Karpas-422 (cell line): ENCODE measurements at regions not wholly inside any gene's neighbourhood (a gene's known extent, or its start where the extent isn't known, plus 50 kb on each side); places are given as distances from the start of the nearest gene placed in this dataset.

Experiments used
- DNase-seq: peaks from one replicate; pipeline ENCODE4 v3.0.0-alpha.2; 2015
- H2AFZ ChIP-seq: fragments of 200-600 bp; sonication (generic); 2 replicates; pipeline ENCODE4 v1.6.1; 2014; ENCODE audit warnings: antibody characterized with exemption, low read length, mixed read lengths
- H3K27ac ChIP-seq: fragments of 200-600 bp; sonication (generic); 2 replicates; pipeline ENCODE4 v1.5.1; 2014; ENCODE audit warnings: mild to moderate bottlenecking, low read length, moderate library complexity
- H3K27me3 ChIP-seq: fragments of 200-600 bp; sonication (generic); 2 replicates; pipeline ENCODE4 v1.6.1; 2014; ENCODE audit warnings: low read length, mixed read lengths
- H3K36me3 ChIP-seq: fragments of 200-600 bp; sonication (generic); 2 replicates; pipeline ENCODE4 v1.6.1; 2014; ENCODE audit warnings: low read length, mixed read lengths; ENCODE audit not compliant: insufficient read depth
- H3K4me1 ChIP-seq: fragments of 200-600 bp; sonication (generic); 2 replicates; pipeline ENCODE4 v1.6.1; 2014; ENCODE audit warnings: mild to moderate bottlenecking, low read length, mixed read lengths
- H3K4me2 ChIP-seq: fragments of 200-600 bp; sonication (generic); 2 replicates; pipeline ENCODE4 v1.6.1; 2014; ENCODE audit warnings: low read length, low read depth, mild to moderate bottlenecking; ENCODE audit not compliant: poor library complexity, severe bottlenecking
- H3K4me3 ChIP-seq: fragments of 200-600 bp; sonication (generic); 2 replicates; pipeline ENCODE4 v1.5.1; 2014; ENCODE audit warnings: mild to moderate bottlenecking, antibody characterized with exemption, low read length, mixed read lengths
- H3K79me2 ChIP-seq: fragments of 200-600 bp; sonication (generic); 2 replicates; pipeline ENCODE4 v1.6.1; 2014; ENCODE audit warnings: mild to moderate bottlenecking, low read length, mixed read lengths
- H3K9ac ChIP-seq: fragments of 200-600 bp; sonication (generic); 2 replicates; pipeline ENCODE4 v1.6.0; 2014; ENCODE audit warnings: low read length
- H3K9me2 ChIP-seq: fragments of 200-600 bp; sonication (generic), shearing (Covaris generic); replicated peaks from 2 replicates; pipeline ENCODE4 v1.6.0; 2014; ENCODE audit warnings: mild to moderate bottlenecking, low read length, moderate library complexity; ENCODE audit not compliant: insufficient read depth
- H3K9me3 ChIP-seq: fragments of 300-700, 200-600 bp; sonication (generic); 2 replicates; pipeline ENCODE4 v1.6.1; 2014; ENCODE audit warnings: low read length, mixed read lengths
- H4K20me1 ChIP-seq: fragments of 200-600 bp; sonication (generic); 2 replicates; pipeline ENCODE4 v1.6.1; 2014; ENCODE audit warnings: mild to moderate bottlenecking, antibody characterized with exemption, low read length, low read depth; ENCODE audit not compliant: insufficient read depth

DNA sequence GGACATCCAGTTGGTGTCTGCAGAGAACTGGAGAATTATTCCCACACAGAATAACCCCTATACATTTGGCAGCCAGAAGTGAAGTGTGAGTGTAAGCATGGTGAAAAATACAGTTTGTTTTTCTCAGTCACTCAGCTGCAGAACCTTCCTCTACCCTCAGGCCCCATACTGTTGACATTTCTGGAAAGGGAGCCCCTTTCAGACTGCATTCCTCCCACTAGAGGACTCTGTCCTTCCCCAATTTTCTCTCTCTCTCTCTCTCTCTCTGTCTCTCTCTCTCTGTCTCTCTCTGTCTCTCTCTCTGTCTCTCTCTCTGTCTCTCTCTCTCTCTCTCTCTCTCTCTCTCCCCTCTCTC lies 86.8 kb upstream of the STEAP1B start:
- DNase-seq, result no peak
- Histone ChIP-seq H3K36me3 (no peaks in the 10 kb centered on the region), H3K9ac (no peak overlapping the region), H3K79me2 (no peaks in the 10 kb centered on the region), H3K4me2 (no peak overlapping the region), H3K4me1 (peaks cover 10% of the 10 kb centered on the region), H3K27ac (no peak overlapping the region), H3K27me3 (no peaks in the 10 kb centered on the region), H3K9me3 (no peaks in the 10 kb centered on the region), H3K4me3 (no peak overlapping the region), H3K9me2 (no peaks in the 10 kb centered on the region), H2AFZ (no peak overlapping the region), H4K20me1 (no peaks in the 10 kb centered on the region)

DNA sequence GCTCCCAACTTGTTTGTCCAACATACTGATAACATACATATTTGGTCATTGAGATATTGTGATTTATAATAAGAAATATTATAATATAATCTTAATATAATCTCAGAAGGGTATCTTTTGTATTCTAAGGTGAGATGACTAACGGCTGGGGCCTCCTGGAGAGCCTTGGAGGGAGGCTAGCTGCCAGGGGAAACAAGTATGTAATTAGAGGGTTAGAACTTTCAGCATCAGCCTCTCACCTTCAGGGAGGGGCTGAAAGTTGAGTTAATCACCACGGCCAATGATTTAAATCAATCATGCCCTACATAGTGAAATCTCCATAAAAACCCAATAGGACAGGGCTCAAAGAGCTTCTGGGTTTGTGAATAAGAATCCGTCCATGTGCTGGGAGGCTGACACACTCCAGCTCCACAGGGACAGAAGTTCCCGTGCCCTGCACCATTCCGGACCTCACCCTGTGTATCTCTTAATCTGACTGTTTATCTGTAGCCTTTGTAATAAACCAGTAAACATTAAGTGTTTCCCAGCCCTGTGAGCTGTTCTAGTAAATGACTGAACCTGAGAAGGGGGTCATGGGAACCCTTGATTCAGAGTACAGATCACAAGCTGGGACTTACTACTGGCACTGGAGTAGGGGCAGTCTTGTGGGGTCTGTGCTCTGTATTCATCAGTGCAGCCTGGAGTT lies 86.3 kb upstream of the STEAP1B start:
- no peak overlapping the region for H3K27ac ChIP-seq
- H3K9ac ChIP-seq, result no peak overlapping the region
- no peaks in the 10 kb centered on the region for H3K27me3 ChIP-seq
- H2AFZ ChIP-seq, result no peak overlapping the region
- H3K36me3 ChIP-seq, result no peaks in the 10 kb centered on the region
- no peak overlapping the region for H3K4me2 ChIP-seq
- H3K79me2 ChIP-seq, result no peaks in the 10 kb centered on the region
- peaks cover 10% of the 10 kb centered on the region for H3K4me1 ChIP-seq
- DNase-seq, result no peak
- H3K9me2 ChIP-seq, result no peaks in the 10 kb centered on the region
- H3K4me3 ChIP-seq, result no peak overlapping the region
- no peaks in the 10 kb centered on the region for H3K9me3 ChIP-seq
- H4K20me1 ChIP-seq, result no peaks in the 10 kb centered on the region

DNA sequence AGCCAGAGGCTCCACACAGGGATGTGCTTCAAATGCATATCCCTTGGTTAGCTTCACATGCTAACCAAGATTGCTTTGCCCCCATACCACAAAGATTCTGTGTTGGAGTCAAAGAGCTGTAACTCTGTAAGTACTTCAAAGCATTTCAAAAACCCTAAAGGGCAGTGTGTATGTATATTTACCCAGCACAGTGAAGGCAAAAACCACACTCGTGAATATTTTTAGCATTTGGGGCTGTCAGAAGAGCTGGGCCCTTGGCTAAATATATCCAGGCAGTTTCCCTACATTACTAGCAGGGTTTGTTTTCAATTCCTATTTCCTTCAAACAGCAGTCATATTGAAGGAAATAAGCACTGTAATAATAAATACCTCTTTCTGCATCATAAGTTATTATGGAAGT lies 84.2 kb upstream of the STEAP1B start:
- Histone ChIP-seq H3K9me2 (no peaks in the 10 kb centered on the region), H3K27ac (no peak overlapping the region), H3K9ac (no peak overlapping the region), H3K4me1 (peaks cover 10% of the 10 kb centered on the region), H3K9me3 (no peaks in the 10 kb centered on the region), H4K20me1 (no peaks in the 10 kb centered on the region), H3K27me3 (no peaks in the 10 kb centered on the region), H2AFZ (no peak overlapping the region), H3K79me2 (no peaks in the 10 kb centered on the region), H3K36me3 (no peaks in the 10 kb centered on the region), H3K4me2 (no peak overlapping the region), H3K4me3 (no peak overlapping the region)
- DNase-seq, result no peak

DNA sequence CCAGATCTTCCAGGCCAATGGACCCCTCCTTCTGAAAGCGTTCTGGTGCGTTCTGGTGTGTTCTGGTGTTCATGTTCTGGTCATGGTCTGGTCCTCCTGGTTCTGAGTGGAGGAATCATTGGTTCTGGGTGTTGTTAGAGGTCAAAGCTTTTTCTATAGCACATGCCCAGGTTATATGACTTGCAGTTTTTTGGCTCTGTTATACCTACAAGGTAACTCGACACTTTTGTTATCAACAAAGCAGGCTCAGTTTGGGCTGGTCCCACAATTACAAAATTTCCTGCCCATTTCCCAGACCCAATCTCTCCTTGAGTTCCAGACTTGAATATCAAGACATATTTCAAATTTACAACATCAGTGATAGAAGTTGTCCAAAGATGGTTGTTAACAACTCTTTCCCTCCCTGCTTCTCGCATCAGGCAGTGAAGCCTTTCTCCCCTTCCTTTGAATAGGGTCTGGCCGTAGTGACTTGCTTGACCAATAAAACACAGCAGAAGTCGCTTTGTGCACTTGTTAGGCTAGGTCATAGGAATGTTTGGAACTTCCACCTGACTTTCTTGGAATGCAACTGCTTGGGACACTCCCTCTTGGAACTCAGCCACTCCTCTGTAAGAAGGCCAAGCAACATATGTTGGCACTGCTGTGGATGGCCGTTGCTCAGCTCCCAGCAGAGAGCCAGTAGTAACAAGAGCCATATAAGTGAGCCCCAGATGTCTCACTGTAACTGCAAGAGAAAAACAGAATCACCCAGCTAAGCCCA lies 83.1 kb upstream of the STEAP1B start:
- peaks cover 12% of the 10 kb centered on the region for H3K4me1 ChIP-seq
- no peak for DNase-seq
- H3K27me3 ChIP-seq, result no peaks in the 10 kb centered on the region
- no peaks in the 10 kb centered on the region for H3K36me3 ChIP-seq
- no peaks in the 10 kb centered on the region for H4K20me1 ChIP-seq
- no peak overlapping the region for H2AFZ ChIP-seq
- no peak overlapping the region for H3K4me3 ChIP-seq
- no peaks in the 10 kb centered on the region for H3K9me2 ChIP-seq
- H3K4me2 ChIP-seq, result no peak overlapping the region
- H3K9me3 ChIP-seq, result no peaks in the 10 kb centered on the region
- H3K9ac ChIP-seq, result no peak overlapping the region
- no peaks in the 10 kb centered on the region for H3K79me2 ChIP-seq
- H3K27ac ChIP-seq, result no peak overlapping the region

DNA sequence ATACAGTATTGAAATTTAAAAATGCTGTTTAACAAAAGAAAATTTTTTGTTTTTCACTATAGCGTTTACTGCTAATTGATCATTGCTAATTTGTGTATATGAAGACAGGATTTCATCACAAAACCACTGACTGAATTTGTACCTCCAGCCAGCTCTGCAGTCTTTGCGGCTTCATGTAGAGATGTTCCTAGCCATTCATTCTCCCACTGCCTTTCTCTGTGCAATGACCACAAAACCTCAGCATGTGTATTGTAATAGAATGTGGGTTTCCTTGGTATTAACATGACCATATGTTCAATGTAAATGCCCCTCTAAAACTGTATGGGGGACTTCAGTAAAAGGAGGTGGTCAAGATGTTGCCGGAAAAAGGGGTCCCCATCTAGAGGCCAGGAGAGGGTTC lies 81.1 kb upstream of the STEAP1B start:
- H4K20me1 ChIP-seq, result no peaks in the 10 kb centered on the region
- DNase-seq, result no peak
- no peaks in the 10 kb centered on the region for H3K36me3 ChIP-seq
- no peak overlapping the region for H3K4me2 ChIP-seq
- H3K27me3 ChIP-seq, result no peaks in the 10 kb centered on the region
- no peaks in the 10 kb centered on the region for H3K9me3 ChIP-seq
- peaks cover 9% of the 10 kb centered on the region for H3K4me1 ChIP-seq
- H3K9ac ChIP-seq, result no peak overlapping the region
- H2AFZ ChIP-seq, result no peak overlapping the region
- H3K27ac ChIP-seq, result no peak overlapping the region
- H3K9me2 ChIP-seq, result no peaks in the 10 kb centered on the region
- no peaks in the 10 kb centered on the region for H3K79me2 ChIP-seq
- H3K4me3 ChIP-seq, result no peak overlapping the region

DNA sequence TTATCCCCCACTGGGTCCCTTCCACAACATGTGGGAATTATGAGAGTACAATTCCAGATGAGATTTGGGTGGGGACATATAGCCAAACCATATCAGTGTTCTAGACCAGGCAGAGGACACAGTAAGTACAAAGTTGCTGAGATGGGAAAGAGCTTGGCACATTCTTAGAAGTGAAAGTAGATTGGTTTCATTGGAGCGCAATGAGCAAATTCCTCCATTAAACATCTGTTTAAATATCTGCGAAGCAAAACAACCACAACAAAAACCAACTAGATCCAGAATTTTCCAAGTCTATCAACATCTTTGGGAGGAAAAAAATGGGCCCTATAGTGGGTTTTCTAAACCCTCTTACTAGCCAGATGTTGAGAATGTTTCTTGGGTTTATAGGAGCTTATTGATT lies 80.0 kb upstream of the STEAP1B start:
- Histone ChIP-seq H3K9me3 (no peaks in the 10 kb centered on the region), H3K27ac (no peak overlapping the region), H3K4me1 (peaks cover 9% of the 10 kb centered on the region), H3K4me3 (no peak overlapping the region), H3K9me2 (no peaks in the 10 kb centered on the region), H3K4me2 (no peak overlapping the region), H3K9ac (no peak overlapping the region), H3K79me2 (no peaks in the 10 kb centered on the region), H3K27me3 (no peaks in the 10 kb centered on the region), H3K36me3 (no peaks in the 10 kb centered on the region), H4K20me1 (no peaks in the 10 kb centered on the region), H2AFZ (no peak overlapping the region)
- DNase-seq, result no peak

DNA sequence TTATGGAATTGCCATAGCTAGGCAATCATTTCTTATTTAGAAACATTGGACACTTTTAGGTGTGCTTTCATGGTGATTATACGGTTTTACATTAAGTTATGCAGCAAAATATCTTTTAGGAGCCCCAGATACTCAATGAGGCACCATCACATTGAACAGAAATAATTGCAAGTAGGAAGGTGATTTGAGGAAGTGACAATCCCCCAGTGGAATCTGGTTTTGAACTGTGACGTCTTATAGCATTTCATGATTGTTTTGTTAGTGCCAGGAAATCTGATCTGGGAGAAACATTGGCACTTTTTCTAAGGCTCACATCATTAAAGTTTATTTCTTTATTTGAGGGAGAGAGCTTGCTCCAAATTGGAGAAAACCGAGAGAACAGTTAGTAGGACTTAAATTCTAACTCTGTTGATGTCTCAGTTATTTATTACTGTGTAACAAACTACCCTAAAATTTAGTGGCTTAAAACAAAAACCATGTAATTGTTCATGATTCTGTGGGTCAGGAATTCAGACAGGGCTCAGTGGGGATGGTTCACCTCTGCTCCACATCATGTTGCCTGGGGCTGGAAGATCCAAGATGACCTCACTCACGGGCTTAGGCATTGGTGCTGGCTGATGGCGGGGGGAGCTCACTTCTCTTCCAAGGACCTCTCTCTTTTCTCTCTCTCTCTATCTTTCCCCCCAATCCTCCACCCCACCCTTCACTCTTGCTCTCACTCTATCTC lies 78.2 kb upstream of the STEAP1B start:
- Histone ChIP-seq H3K36me3 (no peaks in the 10 kb centered on the region), H3K4me1 (peaks cover 9% of the 10 kb centered on the region), H4K20me1 (no peaks in the 10 kb centered on the region), H2AFZ (no peak overlapping the region), H3K4me2 (no peak overlapping the region), H3K4me3 (no peak overlapping the region), H3K79me2 (no peaks in the 10 kb centered on the region), H3K9me2 (no peaks in the 10 kb centered on the region), H3K27ac (no peak overlapping the region), H3K9ac (no peak overlapping the region), H3K27me3 (no peaks in the 10 kb centered on the region), H3K9me3 (no peaks in the 10 kb centered on the region)
- no peak for DNase-seq

DNA sequence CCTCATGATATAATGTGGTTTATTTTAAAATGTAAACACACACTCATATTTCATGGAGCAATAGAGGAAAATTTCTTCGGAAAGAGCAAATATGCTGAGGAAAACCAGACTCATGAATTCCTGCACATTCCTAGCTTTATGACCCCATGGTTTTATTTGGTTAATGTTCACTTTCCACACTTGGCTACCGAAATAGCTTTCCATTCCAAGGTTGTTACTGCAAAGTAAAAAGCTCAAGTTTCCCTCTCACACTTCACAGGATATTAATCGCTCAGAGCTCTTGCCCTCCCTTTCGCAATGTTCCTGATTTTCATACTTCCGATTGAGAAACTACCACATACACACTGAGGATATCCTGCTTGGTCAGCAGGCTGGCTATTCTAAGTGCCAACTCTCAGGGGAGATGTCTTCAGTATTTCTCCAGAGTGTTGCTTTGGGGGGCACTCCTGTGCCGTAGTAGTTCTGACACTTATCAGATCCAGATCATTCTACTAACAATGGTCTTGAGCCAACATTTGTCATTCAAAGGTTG lies 77.5 kb upstream of the STEAP1B start:
- no peak overlapping the region for H3K4me2 ChIP-seq

More for the DNA sequence above, 77.5 kb upstream of the STEAP1B start:
- Histone ChIP-seq H4K20me1 (no peaks in the 10 kb centered on the region), H3K36me3 (no peaks in the 10 kb centered on the region), H3K27me3 (no peaks in the 10 kb centered on the region), H2AFZ (no peak overlapping the region), H3K9me3 (no peaks in the 10 kb centered on the region), H3K4me3 (no peak overlapping the region), H3K4me1 (peaks cover 9% of the 10 kb centered on the region), H3K9me2 (no peaks in the 10 kb centered on the region), H3K9ac (no peak overlapping the region), H3K27ac (no peak overlapping the region), H3K79me2 (no peaks in the 10 kb centered on the region)
- no peak for DNase-seq
